ENCODE measurements at regions not wholly inside any gene's neighbourhood (a gene's known extent, or its start where the extent isn't known, plus 50 kb on each side); places are given as distances from the start of the nearest gene placed in this dataset.
A peak's percentile ranks its signal among the peaks of the same experiment; 100 is the strongest.

- TF ChIP-seq CTCF (IDR thresholded peaks at IDR 0.05; ENCODE audit: poor library complexity, severe bottlenecking) (no peak), POLR2AphosphoS5 (IDR thresholded peaks at IDR 0.05) (peak; percentile 28)
Observed at GRCh38 chr1:187129132-187129531, 300.4 kb downstream of the PLA2G4A start.
